ENCODE measurements at regions not wholly inside any gene's neighbourhood (a gene's known extent, or its start where the extent isn't known, plus 50 kb on each side); places are given as distances from the start of the nearest gene placed in this dataset.

- DNase-seq: no peak
- Histone ChIP-seq H3K27ac (no peak overlapping the region), H3K27me3 (no peaks in the 10 kb centered on the region), H3K9me3 (replicated peaks in 1 of 3) (no peaks in the 10 kb centered on the region), H3K36me3 (replicated peaks in 1 of 2) (no peaks in the 10 kb centered on the region), H3K4me3 (no peak overlapping the region), H3K4me1 (replicated peaks in 1 of 2) (no peaks in the 10 kb centered on the region)
- intact Hi-C loops (cut with DNase I): no loop called here
- TF ChIP-seq CTCF (IDR thresholded peaks at IDR 0.05) (no peak), POLR2A (IDR thresholded peaks at IDR 0.05) (no peak)
- 40 to 46% (median 44%) methylated on average over 2 of the region's 2 CpGs for WGBS, 4 donors
Measured at GRCh38 chr3:104298662-104299061, 1068.0 kb upstream of the ALCAM start.

GRCh38 chr3:104316118-104316517 lies 1050.6 kb upstream of the ALCAM start:
- Histone ChIP-seq H3K27me3 (no peaks in the 10 kb centered on the region), H3K4me1 (replicated peaks in 1 of 2) (no peaks in the 10 kb centered on the region), H3K9me3 (replicated peaks in 1 of 3) (no peaks in the 10 kb centered on the region), H3K4me3 (no peak overlapping the region), H3K27ac (no peak overlapping the region), H3K36me3 (replicated peaks in 1 of 2) (no peaks in the 10 kb centered on the region)
- no peak for DNase-seq
- 73 to 83% (median 78%) methylated on average over 1 of the region's 1 CpG for WGBS, 4 donors
- no peak for TF ChIP-seq CTCF (IDR thresholded peaks at IDR 0.05)
- TF ChIP-seq POLR2A (IDR thresholded peaks at IDR 0.05): no peak
- intact Hi-C loops (cut with DNase I): no loop called here

- Histone ChIP-seq H3K27me3 (no peaks in the 10 kb centered on the region), H3K27ac (no peak overlapping the region), H3K4me1 (replicated peaks in 1 of 2) (no peaks in the 10 kb centered on the region), H3K36me3 (replicated peaks in 1 of 2) (no peaks in the 10 kb centered on the region), H3K4me3 (no peak overlapping the region), H3K9me3 (replicated peaks in 1 of 3) (no peaks in the 10 kb centered on the region)
- intact Hi-C loops (cut with DNase I): no loop called here
- DNase-seq: no peak
- TF ChIP-seq POLR2A (IDR thresholded peaks at IDR 0.05) (no peak), CTCF (IDR thresholded peaks at IDR 0.05) (no peak)
- 70 to 86% (median 80%) methylated on average over 2 of the region's 2 CpGs; no CpG with 5 or more reads in 1 of the 4 donors for WGBS, 4 donors
Measured at GRCh38 chr3:104323226-104323625, 1043.5 kb upstream of the ALCAM start.

DNA sequence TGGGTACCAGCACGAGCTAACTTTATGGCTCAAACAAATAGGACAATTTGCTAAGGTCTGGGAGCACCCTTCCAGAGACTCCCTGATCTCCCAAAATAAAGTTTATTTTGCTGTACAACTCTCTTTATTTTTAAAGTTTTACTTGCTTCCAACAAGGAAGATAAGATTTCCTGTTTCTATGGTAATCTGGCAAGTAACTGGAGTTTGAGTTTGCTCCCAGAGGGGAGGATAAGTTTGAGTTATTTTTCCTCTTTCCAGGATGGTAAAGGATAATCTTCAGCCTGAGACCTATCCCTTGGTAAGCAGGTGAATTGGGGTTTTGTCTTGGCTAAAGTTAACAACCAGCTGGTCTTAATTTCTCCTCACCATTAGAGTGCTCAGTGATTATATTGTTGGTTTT lies 1019.4 kb upstream of the ALCAM start:
- Histone ChIP-seq H3K4me3 (no peak overlapping the region), H3K27ac (no peak overlapping the region), H3K4me1 (replicated peaks in 1 of 2) (no peaks in the 10 kb centered on the region), H3K36me3 (replicated peaks in 1 of 2) (no peaks in the 10 kb centered on the region), H3K9me3 (replicated peaks in 1 of 3) (no peaks in the 10 kb centered on the region), H3K27me3 (no peaks in the 10 kb centered on the region)
- DNase-seq: no peak
- WGBS, 4 donors: 62 to 83% (median 63%) methylated on average over 1 of the region's 1 CpG
- intact Hi-C loops (cut with DNase I): no loop called here
- TF ChIP-seq CTCF (IDR thresholded peaks at IDR 0.05): no peak
- no peak for TF ChIP-seq POLR2A (IDR thresholded peaks at IDR 0.05)
